ENCODE measurements at regions not wholly inside any gene's neighbourhood (a gene's known extent, or its start where the extent isn't known, plus 50 kb on each side); places are given as distances from the start of the nearest gene placed in this dataset.

DNA sequence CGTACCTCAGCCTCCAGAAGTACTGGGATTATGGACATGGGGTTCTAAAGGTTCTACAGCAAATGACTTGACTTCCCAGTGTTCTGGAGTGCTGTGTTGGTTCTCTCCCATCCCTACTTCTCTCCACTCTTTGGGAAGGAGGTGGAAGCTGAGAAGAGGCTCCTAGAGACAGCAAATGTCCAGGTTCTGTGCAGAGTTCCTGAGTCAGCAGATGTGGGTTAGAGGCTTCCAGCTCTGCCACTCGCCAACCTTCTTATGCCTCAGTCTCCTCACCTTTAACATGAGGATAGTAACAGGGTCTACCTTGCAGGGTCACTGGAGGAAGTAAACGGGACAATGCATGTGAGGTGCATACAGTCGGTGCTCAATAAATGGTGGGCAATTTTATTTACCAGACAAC lies 80.5 kb upstream of the VSTM2B start (continued):
- TF ChIP-seq PBX3 (IDR thresholded peaks at IDR 0.05) = no peak
- no peak for TF ChIP-seq TCF12 (IDR thresholded peaks at IDR 0.05)
- no peak for TF ChIP-seq IRF3 (IDR thresholded peaks at IDR 0.05; ENCODE audit: low read depth, low read length)
- no peak for TF ChIP-seq FOXJ3 (CRISPR knock-in tag; IDR thresholded peaks at IDR 0.05)

GRCh38 chr19:29446361-29446760 lies 79.4 kb upstream of the VSTM2B start:
- H3K4me3 ChIP-seq (ENCODE audit: low read depth in 2 of 2, low read length in 1 of 2) = no peak overlapping the region
- TF ChIP-seq MXI1 (IDR thresholded peaks at IDR 0.05; ENCODE audit: low read depth, low read length) (no peak), MEF2A (IDR thresholded peaks at IDR 0.05; ENCODE audit: borderline replicate concordance, low read depth) (no peak), EZH2phosphoT487 (IDR thresholded peaks at IDR 0.05; ENCODE audit: borderline replicate concordance, low read depth) (no peak), NRF1 (IDR thresholded peaks at IDR 0.05; ENCODE audit: low read depth, low read length) (no peak), ZBTB33 (IDR thresholded peaks at IDR 0.05; ENCODE audit: borderline replicate concordance, low read depth) (no peak), PBX3 (IDR thresholded peaks at IDR 0.05) (no peak), FOXM1 (IDR thresholded peaks at IDR 0.05; ENCODE audit: low read depth) (no peak), RFX5 (IDR thresholded peaks at IDR 0.05; ENCODE audit: low read length) (no peak), SMC3 (IDR thresholded peaks at IDR 0.05; ENCODE audit: low read depth, low read length) (no peak), SIN3A (IDR thresholded peaks at IDR 0.05; ENCODE audit: borderline replicate concordance, low read depth, low read length) (no peak), FOSL2 (IDR thresholded peaks at IDR 0.05; ENCODE audit: borderline replicate concordance, low read depth) (no peak), TEAD4 (IDR thresholded peaks at IDR 0.05; ENCODE audit: borderline replicate concordance, insufficient read depth) (no peak), EP300 (IDR thresholded peaks at IDR 0.05; ENCODE audit: borderline replicate concordance in 1 of 2, low read depth in 1 of 2, low read length in 1 of 2) (no peak), IRF3 (IDR thresholded peaks at IDR 0.05; ENCODE audit: low read depth, low read length) (no peak), CHD2 (IDR thresholded peaks at IDR 0.05; ENCODE audit: low read length, partially characterized antibody) (no peak), CTCF (IDR thresholded peaks at IDR 0.05) (no peak), RAD21 (IDR thresholded peaks at IDR 0.05; ENCODE audit: low read length) (no peak), MAX (IDR thresholded peaks at IDR 0.05; ENCODE audit: low read depth) (no peak), GATA2 (CRISPR knock-in tag; IDR thresholded peaks at IDR 0.05) (no peak), FOXJ3 (CRISPR knock-in tag; IDR thresholded peaks at IDR 0.05) (no peak)
- H4K20me1 ChIP-seq (ENCODE audit: insufficient read depth) = no peaks in the 10 kb centered on the region
- ChIA-PET POLR2A (no interaction called here), CTCF (no interaction called here)
- no peak overlapping the region for H3K27ac ChIP-seq (ENCODE audit: low read depth in 2 of 2, low read length in 1 of 2)
- no peak overlapping the region for H3K4me2 ChIP-seq
- H3F3A ChIP-seq (replicated peaks; ENCODE audit: insufficient read depth) = no peaks in the 10 kb centered on the region
- no peaks in the 10 kb centered on the region for H3K79me2 ChIP-seq (ENCODE audit: insufficient read depth)
- H3K36me3 ChIP-seq (replicated peaks in 1 of 2; ENCODE audit: control insufficient read depth in 1 of 2, insufficient read depth in 2 of 2, low read length in 1 of 2) = no peaks in the 10 kb centered on the region
- no peaks in the 10 kb centered on the region for H3K9me2 ChIP-seq
- H3K27me3 ChIP-seq (ENCODE audit: insufficient read depth) = no peaks in the 10 kb centered on the region
- 8% methylated on average over 3 of the region's 4 CpGs for WGBS (ENCODE audit: low lambda C conversion rate)
- H3K9ac ChIP-seq = no peak overlapping the region
- H3K9me3 ChIP-seq = no peaks in the 10 kb centered on the region
- DNase-seq = no peak
- H3K4me1 ChIP-seq (ENCODE audit: control insufficient read depth in 1 of 2, insufficient read depth in 2 of 2, low read depth in 1 of 2, low read length in 1 of 2) = no peaks in the 10 kb centered on the region
- no peak overlapping the region for H2AFZ ChIP-seq (ENCODE audit: low read depth)

Measured in SK-N-SH (cell line).